Kidney epithelial cell (primary cell): ENCODE measurements at regions not wholly inside any gene's neighbourhood (a gene's known extent, or its start where the extent isn't known, plus 50 kb on each side); places are given as distances from the start of the nearest gene placed in this dataset.
A peak's percentile ranks its signal among the peaks of the same experiment; 100 is the strongest.

Source experiments
- DNase-seq: peaks from one replicate; pipeline ENCODE4 v3.0.0-alpha.2; 2010; ENCODE audit warnings: low read depth
- H3K27me3 ChIP-seq: 2 replicates; pipeline ENCODE4 v1.6.0; 2011; ENCODE audit warnings: low read length; ENCODE audit not compliant: control insufficient read depth, insufficient read depth
- H3K36me3 ChIP-seq: 2 replicates; pipeline ENCODE4 v1.5.1; 2011; ENCODE audit warnings: low read length; ENCODE audit not compliant: control insufficient read depth, insufficient read depth
- H3K4me3 ChIP-seq: 2 replicates; pipeline ENCODE4 v1.5.1; 2011; ENCODE audit warnings: low read depth, mild to moderate bottlenecking, control low read depth, low read length
- TF ChIP-seq, protein P1 (sequence below): IDR thresholded peaks from 2 replicates; pipeline ENCODE4 v1.5.1; 2011; ENCODE audit warnings: mild to moderate bottlenecking, moderate library complexity, low read length, control low read depth, inconsistent platforms; ENCODE audit not compliant: insufficient read depth, poor library complexity, severe bottlenecking

DNA sequence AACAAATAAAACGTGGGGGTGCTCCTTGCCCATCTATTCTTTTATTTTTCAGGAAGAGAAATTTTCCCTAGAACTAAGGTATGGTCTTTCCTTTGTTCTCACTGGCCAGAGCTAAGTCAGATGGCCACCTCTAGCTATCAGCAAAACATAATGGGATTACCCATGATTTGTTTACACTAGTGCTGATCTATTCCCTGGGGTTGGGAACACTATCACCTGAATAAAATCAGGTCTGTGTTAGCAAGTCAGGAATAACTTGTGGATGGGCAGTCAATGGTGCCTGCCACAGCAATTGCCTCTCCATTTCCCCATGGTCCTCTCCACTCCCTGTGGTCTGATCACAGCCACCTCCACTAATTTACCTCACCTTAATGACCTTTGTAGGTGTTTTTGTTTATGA lies 181.7 kb upstream of the CADPS start:
- no peak overlapping the region for H3K4me3 ChIP-seq
- TF ChIP-seq, protein P1, sequence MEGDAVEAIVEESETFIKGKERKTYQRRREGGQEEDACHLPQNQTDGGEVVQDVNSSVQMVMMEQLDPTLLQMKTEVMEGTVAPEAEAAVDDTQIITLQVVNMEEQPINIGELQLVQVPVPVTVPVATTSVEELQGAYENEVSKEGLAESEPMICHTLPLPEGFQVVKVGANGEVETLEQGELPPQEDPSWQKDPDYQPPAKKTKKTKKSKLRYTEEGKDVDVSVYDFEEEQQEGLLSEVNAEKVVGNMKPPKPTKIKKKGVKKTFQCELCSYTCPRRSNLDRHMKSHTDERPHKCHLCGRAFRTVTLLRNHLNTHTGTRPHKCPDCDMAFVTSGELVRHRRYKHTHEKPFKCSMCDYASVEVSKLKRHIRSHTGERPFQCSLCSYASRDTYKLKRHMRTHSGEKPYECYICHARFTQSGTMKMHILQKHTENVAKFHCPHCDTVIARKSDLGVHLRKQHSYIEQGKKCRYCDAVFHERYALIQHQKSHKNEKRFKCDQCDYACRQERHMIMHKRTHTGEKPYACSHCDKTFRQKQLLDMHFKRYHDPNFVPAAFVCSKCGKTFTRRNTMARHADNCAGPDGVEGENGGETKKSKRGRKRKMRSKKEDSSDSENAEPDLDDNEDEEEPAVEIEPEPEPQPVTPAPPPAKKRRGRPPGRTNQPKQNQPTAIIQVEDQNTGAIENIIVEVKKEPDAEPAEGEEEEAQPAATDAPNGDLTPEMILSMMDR = no peak

DNA sequence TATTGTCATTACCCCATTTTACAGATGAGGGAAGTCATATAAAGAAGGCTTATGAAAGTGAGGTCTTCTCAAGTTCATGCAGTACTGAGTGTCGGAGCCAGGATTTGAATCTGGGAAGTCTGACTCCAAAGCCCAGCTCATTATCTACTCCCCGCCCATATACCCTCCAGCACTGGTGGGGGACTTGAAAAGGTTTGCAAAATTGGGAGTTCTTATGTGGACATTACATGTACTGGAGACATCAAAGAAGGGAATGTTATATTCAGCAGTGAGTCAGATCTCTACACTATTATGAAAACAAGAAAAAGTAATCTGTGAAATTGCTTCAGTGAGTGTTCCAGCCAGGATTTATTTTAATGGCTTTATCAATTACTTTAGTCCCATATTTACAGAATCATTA lies 185.2 kb upstream of the CADPS start:
- DNase-seq = no peak
- no peaks in the 10 kb centered on the region for H3K36me3 ChIP-seq
- TF ChIP-seq, protein P1 = no peak
- no peaks in the 10 kb centered on the region for H3K27me3 ChIP-seq
- H3K4me3 ChIP-seq = no peak overlapping the region

More for the DNA sequence above, 181.7 kb upstream of the CADPS start:
- Histone ChIP-seq H3K36me3 (no peaks in the 10 kb centered on the region), H3K27me3 (no peaks in the 10 kb centered on the region)
- DNase-seq = no peak

- DNase-seq = no peak
- TF ChIP-seq, protein P1 = no peak
- no peaks in the 10 kb centered on the region for H3K27me3 ChIP-seq
- H3K36me3 ChIP-seq = no peaks in the 10 kb centered on the region
- H3K4me3 ChIP-seq = no peak overlapping the region
These were observed 186.2 kb upstream of the CADPS start for GRCh38 chr3:63061449-63061848.

GRCh38 chr3:63064209-63064755 lies 189.1 kb upstream of the CADPS start:
- H3K27me3 ChIP-seq = no peaks in the 10 kb centered on the region
- TF ChIP-seq, protein P1 = no peak
- DNase-seq = no peak

DNA sequence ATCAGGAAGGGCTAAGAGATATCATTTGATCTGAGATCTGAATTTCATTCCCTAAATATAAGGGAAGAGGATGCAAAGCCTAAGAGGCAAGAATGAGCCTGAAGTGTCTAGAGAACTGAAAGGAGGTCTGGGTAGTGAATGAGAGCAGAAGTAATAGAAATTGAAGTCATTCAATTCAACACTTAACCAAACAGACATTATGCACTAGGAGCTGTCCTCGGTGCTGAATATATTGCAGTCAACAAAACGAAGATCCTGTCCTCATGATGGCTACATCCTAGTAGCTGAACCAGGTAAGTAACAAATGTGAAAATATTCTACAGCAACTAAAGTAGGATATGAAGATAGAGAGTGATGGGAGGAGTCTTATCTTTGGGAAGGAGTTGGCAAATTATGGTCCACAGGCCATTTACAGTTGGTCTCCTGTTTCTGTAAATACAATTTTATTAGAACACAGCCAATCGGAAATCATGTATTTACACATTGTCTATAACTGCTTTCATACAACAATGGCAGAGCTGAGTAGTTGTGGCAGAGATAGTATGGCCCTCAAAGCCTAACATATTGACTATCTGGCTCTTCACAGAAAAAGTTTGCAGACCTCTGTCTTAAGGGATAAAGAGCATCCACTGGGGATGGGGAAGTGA lies 192.9 kb upstream of the CADPS start:
- no peaks in the 10 kb centered on the region for H3K27me3 ChIP-seq
- peak; percentile 16 for DNase-seq
- H3K36me3 ChIP-seq = no peaks in the 10 kb centered on the region
- H3K4me3 ChIP-seq = no peak overlapping the region
- TF ChIP-seq, protein P1 = no peak

More at GRCh38 chr3:63064209-63064755, 189.1 kb upstream of the CADPS start:
- Histone ChIP-seq H3K4me3 (no peak overlapping the region), H3K36me3 (no peaks in the 10 kb centered on the region)

DNA sequence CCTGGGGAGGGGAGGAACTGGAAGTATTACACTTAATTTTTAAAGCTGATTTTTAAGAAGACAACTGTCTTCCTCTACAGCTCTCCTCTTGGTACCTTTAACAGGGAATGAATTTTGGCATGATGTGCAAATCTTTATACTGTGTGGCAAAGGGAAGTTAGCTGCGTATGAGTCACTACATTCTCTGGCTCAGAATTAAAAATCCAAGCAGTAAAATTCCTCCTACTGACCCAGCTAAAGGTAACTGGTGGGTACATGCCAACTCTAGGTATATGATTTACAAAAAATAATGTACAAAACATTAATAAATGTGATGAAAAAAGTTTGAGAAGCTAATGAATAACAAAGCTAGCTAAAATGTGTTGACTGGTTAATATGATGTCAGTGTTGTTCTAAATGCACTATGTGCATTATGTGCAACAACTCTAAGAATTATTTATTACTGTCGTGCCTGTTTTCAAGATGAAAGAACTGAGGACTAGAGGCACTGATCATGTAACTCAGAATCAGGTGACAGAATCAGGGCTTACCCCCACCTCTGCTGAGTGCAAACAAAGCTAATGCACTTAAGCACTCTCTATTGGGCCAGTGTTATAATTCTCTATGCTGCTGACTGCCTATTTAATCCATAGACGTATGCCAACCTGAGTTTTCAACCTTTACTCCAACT lies 194.7 kb upstream of the CADPS start:
- Histone ChIP-seq H3K27me3 (no peaks in the 10 kb centered on the region), H3K36me3 (no peaks in the 10 kb centered on the region), H3K4me3 (no peak overlapping the region)
- TF ChIP-seq, protein P1 = no peak
- DNase-seq = no peak
